HEK293T (cell line): ENCODE measurements at regions not wholly inside any gene's neighbourhood (a gene's known extent, or its start where the extent isn't known, plus 50 kb on each side); places are given as distances from the start of the nearest gene placed in this dataset.

ENCODE experiments used
- BHLHE40 ChIP-seq: fragments of 450-650 bp; IDR thresholded peaks from 2 replicates; pipeline ENCODE4 v1.6.1; 2016; ENCODE audit warnings: mild to moderate bottlenecking, moderate library complexity, borderline replicate concordance
- ELF4 ChIP-seq: fragments of 450-650 bp; IDR thresholded peaks from 2 replicates; pipeline ENCODE4 v1.6.1; 2017; ENCODE audit warnings: antibody characterized with exemption
- LEF1 ChIP-seq: fragments of 450-650 bp; IDR thresholded peaks from 2 replicates; pipeline ENCODE4 v1.6.1; 2017; ENCODE audit warnings: mild to moderate bottlenecking, borderline replicate concordance
- NFRKB ChIP-seq: fragments of 450-650 bp; IDR thresholded peaks from 2 replicates; pipeline ENCODE4 v1.6.1; 2016; ENCODE audit warnings: mild to moderate bottlenecking, moderate library complexity
- PKNOX1 ChIP-seq: fragments of 450-650 bp; IDR thresholded peaks from 2 replicates; pipeline ENCODE4 v1.6.1; 2016
- SP1 ChIP-seq: fragments of 450-650 bp; IDR thresholded peaks from 2 replicates; pipeline ENCODE4 v1.6.1; 2017

DNA sequence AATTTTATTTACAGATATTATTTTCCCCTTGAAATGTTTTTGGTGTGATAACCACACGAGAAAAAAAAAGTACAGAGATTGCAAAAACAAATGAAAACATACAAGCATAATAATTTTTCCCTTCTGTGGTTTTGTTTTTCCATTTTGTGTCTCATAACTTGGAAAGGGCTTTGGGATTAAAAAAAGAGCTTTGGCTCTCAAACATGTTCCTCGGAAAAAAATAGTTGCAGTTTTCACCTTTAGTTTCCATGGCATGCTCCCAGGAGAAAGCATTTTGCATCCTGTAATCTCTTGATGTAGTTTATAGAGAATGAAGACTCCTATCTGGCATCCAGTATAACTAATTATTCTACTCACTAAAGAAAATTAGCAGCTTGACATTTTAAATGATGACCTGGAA lies 362.1 kb upstream of the PDGFD start:
- TF ChIP-seq SP1 (no peak), BHLHE40 (no peak), PKNOX1 (no peak), NFRKB (no peak), LEF1 (no peak), ELF4 (no peak)
